NCI-H1930 (cell line): ENCODE measurements at regions not wholly inside any gene's neighbourhood (a gene's known extent, or its start where the extent isn't known, plus 50 kb on each side); places are given as distances from the start of the nearest gene placed in this dataset.
"Not testable (repeated sequence)": the region's sequence is repeated elsewhere in the genome, so short reads cannot be mapped to it uniquely, and the experiment has no call there.

Experiments used
- DNase-seq, 2 experiments: peaks; one replicate each; lab custom pipeline; 2025; lab: John Stamatoyannopoulos, UW

GRCh38 chr14:38589747-38590350 is 334.0 kb upstream of the CLEC14A start:
- DNase-seq = no peak

DNA sequence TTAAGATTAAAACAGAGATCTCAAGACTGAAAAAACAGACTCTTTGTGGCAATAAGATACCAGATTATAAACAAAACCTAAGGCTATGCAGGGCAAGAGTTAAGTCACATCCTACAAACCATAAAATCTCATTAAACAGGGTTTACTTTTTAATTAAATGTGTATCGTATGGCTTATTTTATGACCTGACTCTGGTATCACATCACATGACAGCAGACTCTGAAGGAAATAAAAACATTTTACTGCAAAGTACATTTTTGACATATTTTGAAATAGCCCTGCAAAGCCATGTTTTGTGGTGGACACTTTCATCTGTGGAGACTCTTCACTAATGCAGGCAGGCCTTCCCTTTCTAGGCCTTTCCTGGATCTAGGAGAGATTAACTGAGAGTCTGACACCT is 327.6 kb upstream of the CLEC14A start:
- no peak for DNase-seq

DNA sequence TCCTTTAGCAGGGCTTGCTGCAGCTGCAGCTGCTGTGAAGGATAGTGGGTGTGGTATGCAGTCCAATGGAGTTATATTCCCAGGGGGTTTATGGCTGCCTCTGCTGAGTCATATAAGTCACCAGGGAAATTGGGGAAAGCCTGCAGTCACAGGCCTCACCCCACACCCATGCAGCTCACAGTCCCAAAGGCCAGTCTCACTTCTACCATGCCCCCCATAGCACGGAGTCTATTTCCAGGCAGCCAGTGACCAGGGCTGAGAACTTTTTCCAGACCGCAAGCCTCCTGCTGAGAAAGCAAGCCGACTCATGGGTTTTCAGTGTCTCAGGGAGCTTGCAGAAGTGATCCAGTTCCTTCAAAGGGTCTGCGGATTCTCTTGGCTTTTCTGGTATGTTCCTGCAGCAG is 322.4 kb upstream of the CLEC14A start:
- no peak for DNase-seq

DNA sequence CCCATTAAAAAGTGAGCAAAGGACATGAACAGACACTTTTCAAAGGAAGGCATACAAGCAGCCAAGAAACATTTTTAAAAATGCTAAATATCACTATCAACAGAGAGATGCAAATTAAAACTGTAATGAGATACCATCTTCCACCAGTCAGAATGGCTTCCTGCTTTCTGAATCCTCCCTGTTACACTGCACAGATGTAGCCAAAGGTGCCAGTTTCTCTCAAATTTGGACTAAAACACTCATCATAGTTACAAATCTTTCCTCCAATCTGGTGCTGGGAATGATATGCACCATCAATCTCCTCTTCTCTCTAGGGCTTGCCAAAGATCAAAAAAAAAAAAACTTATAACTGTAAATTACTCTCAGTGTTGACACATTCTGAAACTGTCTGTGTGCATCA is 311.8 kb upstream of the CLEC14A start:
- DNase-seq = no peak

DNA sequence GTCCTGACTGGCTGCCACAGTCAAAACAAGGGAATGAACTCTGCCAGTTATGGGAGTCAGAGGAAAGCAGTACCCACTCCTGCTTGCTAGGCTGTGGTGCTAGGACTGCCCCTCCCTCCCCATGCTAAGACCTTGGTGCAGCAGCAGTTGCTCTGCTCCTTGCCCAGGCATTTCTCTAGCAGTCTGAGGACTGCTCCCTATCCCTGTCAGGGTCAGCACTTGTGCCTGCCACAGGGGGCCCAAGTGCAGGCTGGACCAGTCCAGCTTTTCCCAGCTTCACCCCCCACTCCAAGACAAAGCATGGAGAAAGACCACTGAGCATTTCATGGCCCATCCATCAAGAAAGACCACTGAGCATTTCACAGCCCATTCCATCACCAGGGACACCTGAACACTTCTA is 305.8 kb upstream of the CLEC14A start:
- no peak for DNase-seq

GRCh38 chr14:38559711-38560110 is 303.8 kb upstream of the CLEC14A start:
- DNase-seq = no peak

DNA sequence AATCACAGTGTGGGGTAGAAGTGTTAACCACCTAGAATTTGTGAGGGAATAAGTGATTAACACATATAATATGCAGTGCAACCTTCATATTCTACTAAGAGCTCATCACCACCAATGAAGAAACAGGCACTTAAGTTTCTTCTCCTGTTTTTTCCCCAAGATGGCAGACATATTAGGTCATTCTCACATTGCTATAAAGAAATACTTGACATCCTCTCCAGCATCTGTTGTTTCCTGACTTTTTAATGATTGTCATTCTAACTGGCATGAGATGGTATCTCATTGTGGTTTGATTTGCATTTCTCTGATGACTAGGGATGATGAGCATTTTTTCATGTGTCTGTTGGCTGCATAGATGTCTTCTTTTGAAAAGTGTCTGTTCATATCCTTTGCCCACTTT is 301.5 kb upstream of the CLEC14A start:
- DNase-seq = not testable (repeated sequence)

DNA sequence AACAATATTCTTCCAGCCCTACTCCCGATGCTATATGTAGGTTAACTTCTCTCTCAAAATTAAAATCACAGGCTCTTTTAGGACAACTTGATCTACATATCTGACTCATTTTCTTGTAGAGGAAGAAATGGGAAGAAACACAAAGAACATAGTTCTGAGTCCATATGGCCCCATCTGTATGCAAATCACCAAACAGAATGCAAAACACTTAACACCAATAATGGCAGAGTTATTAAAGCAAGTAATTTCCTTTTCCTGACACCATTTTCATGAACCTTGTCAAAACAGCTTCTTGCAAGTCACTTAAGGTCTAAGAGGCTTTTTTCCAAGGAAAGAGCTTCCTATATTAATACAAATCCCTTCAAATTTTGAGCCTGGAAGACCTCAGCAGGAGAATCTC is 300.4 kb upstream of the CLEC14A start:
- no peak for DNase-seq

DNA sequence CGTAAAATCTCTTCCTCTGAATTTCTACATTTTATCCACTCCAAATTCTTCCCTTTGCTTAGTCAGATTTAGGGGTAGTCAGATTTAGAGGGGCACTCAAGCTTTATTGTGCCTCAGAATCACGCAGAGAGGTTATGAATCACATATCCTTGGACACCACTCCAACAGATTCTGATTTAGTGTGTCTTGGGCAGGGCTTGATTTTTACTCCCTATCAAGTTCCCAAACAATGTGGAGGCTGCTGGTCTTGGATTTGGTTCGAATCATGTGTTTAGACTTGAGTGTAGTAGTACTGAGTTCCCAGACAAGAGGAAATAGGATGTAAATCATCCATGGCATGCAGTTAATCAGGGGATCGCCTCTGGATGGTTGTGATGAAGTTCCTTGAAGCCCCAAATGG is 298.1 kb upstream of the CLEC14A start:
- DNase-seq = no peak

GRCh38 chr14:38553586-38553985 is 297.7 kb upstream of the CLEC14A start:
- no peak for DNase-seq

- no peak for DNase-seq
These were observed 293.7 kb upstream of the CLEC14A start for GRCh38 chr14:38549564-38549963.

DNA sequence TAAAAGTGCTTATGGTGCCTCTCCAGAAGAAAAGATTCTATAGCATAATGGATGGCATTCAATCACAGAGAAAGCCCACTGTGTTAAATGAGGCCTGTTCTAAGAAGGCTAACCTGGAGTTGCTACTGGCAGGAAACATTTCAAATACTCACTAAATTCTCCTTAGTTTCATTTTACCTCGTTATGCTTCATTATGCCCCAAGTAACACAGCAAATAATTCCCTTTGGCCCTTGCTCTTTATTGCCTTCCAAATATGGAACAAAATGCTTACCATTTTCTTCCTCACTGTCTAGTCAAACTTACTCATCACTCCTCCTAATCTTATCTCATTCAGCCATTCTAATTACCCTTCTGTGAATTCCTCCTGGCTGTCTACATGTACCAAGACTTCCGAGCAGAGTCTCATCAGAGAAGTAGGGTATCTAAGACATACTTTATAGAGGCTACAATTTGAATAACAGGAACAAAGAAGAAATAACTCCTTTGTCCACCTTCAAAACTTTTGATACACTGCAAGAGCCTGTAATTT is 292.1 kb upstream of the CLEC14A start:
- no peak for DNase-seq

GRCh38 chr14:38546932-38547551 is 291.1 kb upstream of the CLEC14A start:
- DNase-seq = no peak

DNA sequence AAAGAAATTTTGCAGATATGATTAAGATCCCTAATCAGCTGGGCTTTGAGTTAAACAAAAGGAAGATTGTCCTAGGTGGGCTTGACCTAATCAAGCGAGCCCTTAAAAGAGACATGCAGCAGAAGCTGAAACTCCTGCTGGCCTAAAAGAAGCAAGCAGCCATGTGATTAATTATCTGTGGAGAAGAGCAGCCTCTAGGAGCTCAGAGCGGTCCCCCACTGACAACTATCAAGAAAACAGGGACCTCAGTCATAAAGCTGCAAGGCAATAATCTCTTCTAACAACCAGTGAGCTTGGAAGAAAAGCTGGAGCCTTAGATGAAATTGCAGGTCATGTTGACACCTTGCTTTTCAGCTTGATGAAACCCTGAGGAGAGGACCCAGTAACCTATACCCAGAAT is 288.9 kb upstream of the CLEC14A start:
- no peak for DNase-seq

GRCh38 chr14:38543851-38544250 is 288.0 kb upstream of the CLEC14A start:
- DNase-seq = not testable (repeated sequence)

GRCh38 chr14:38538053-38538452 is 282.2 kb upstream of the CLEC14A start:
- DNase-seq = not testable (repeated sequence)

- no peak for DNase-seq
These were observed 280.6 kb upstream of the CLEC14A start for GRCh38 chr14:38536376-38537038.

DNA sequence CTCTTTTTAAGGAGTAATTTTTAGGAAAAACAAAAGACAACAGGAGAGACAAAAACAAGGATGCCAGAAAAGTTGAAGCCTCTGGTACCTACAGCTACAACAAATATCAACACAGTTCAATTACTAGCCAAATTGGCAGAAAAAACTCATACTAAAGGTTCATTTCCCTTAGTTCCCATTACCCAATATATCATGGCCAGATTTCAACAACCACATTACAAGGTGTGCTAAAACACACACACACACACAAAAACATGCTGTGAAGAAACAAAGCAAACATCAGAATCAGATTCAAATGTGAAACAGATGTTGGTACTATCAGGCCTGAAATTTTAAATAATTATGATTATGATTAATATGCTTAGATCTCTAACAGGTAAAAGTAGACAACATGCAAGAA is 272.7 kb upstream of the CLEC14A start:
- DNase-seq = no peak

- no peak for DNase-seq
These were observed 271.6 kb upstream of the CLEC14A start for GRCh38 chr14:38527502-38527878.

DNA sequence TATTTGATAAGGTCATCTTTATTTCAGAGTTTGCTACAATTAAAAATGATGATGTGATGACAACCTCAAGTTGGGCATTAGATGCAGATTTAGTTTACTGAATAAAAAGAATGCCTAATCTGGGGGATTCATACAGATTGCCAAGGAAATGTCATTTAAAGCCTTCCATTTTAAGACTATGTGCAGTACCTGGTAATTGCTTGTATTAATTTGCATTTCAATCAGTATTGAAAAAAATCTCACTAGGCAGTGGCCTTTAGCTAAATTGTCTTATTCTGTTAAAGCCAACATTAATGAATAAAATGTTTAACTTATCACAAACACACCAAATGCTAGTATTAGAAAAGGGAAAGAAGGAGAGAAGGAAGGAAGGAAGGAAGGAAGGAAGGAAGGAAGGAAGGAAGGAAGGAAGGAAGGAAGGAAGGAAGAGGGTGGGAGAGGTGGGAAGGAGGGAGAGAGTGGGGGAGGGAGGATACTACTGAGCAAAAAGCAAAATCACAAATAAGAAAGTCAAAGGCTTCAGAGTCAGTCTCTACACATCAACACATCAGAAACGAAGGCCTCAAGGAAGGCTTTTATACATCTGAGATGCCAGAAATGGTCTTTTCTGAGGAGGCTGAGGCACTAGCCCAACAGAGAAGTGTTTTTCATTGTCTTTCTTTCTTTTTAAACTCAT is 271.1 kb upstream of the CLEC14A start:
- no peak for DNase-seq

DNA sequence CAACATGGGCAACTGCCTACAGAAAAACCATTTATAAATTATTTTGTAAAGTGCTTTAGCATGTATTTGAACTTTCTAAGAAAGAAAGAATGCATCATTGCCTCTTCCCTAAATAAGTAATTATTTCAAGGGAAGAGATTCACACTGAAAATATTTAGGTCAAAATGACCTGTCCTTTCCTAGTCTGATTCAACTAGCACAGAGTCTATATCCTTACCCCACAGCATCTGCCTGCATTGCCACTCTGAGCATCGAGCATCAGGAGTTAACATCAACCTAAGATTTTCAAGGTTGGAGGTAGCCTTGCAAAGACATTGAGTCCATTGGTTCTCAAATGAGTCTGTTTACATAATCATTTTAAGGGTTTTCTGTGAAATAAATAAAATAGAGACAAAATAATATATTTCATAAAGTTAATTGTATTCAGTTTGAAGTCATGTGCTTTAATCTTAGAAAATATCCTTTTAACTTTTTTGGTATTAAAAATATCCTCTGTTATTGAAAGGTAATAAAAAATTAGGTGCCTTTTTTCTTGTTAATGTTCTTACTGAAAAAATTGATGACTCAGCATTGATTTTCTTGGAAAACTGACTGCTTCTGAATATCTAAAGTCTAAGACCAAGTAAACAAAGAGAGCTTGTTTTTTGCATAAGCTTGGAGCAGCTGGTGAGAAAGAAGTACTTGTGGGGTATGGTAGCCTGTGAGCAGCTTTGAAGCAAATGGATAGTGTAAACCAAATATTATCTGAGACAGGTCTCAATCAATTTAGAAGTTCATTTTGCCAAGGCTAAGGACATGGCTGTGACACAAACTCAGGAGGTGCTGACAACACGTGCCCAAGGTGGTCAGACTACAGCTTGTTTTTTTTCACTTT is 269.0 kb upstream of the CLEC14A start:
- no peak for DNase-seq

GRCh38 chr14:38522724-38523123 is 266.8 kb upstream of the CLEC14A start:
- DNase-seq = no peak
